NCI-H774 (cell line): ENCODE measurements at regions not wholly inside any gene's neighbourhood (a gene's known extent, or its start where the extent isn't known, plus 50 kb on each side); places are given as distances from the start of the nearest gene placed in this dataset.
A peak's percentile ranks its signal among the peaks of the same experiment; 100 is the strongest.
"Not testable (repeated sequence)": the region's sequence is repeated elsewhere in the genome, so short reads cannot be mapped to it uniquely, and the experiment has no call there.

Source experiments
- DNase-seq: peaks from one replicate; lab custom pipeline; 2025; lab: John Stamatoyannopoulos, UW

GRCh38 chr2:109720380-109721106 is 73.6 kb upstream of the RGPD5 start:
- no peak for DNase-seq

DNA sequence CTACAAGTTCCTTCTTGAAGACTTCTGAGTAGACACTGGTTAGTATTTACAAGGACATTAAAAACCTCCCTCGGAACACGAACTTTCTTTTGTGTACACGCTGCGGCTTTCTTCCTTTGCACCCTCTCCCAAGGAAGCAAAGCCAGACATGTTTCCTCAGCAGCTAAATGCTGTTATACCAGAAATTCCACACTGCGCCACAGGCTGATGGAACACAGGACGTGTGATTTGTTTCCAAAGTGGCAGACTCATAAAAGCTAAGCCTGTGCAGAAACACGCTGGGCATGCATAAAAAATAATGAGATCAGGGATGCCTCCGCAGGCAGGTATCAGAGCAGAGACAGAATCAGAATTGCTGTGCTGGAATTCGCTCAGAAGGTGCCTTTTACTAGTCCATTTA is 73.0 kb upstream of the RGPD5 start:
- no peak for DNase-seq

GRCh38 chr2:109721626-109722025 is 72.5 kb upstream of the RGPD5 start:
- DNase-seq, result no peak

GRCh38 chr2:109722026-109722425 is 72.1 kb upstream of the RGPD5 start:
- no peak for DNase-seq

DNA sequence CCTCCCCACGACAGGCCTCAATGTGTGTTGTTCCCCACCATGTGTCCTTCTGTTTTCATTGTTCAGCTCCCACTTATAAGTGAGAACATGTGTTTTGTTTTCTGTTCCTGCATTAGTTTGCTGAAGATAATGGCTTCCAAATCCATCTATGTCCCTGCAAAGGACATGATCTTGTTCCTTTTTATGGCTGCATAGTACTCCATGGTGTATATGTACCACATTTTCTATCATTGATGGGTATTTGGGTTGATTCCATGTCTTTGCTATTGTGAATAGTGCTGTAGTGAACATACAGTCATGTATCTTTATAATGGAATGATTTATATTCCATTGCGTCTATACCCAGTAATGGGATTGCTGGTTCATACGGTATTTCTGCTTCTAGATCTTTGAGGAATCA is 71.5 kb upstream of the RGPD5 start:
- DNase-seq, result not testable (repeated sequence)

DNA sequence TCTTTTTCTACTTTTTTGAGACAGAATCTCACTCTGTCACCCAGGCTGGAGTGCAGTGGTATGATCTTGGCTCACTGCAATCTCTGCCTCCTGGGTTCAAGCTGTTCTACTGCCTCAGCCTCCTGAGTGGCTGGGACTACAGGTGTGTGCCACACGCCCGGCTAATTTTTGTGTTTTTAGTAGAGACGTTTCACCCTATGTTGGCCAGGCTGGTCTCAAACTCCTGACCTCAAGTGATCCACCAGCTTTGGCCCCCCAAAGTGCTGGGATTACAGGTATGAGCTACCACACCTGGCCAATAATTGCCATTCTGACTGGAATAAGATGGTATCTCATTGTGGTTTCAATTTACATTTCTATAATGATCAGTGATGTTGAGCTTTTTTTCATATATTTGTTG is 71.0 kb upstream of the RGPD5 start:
- not testable (repeated sequence) for DNase-seq

DNA sequence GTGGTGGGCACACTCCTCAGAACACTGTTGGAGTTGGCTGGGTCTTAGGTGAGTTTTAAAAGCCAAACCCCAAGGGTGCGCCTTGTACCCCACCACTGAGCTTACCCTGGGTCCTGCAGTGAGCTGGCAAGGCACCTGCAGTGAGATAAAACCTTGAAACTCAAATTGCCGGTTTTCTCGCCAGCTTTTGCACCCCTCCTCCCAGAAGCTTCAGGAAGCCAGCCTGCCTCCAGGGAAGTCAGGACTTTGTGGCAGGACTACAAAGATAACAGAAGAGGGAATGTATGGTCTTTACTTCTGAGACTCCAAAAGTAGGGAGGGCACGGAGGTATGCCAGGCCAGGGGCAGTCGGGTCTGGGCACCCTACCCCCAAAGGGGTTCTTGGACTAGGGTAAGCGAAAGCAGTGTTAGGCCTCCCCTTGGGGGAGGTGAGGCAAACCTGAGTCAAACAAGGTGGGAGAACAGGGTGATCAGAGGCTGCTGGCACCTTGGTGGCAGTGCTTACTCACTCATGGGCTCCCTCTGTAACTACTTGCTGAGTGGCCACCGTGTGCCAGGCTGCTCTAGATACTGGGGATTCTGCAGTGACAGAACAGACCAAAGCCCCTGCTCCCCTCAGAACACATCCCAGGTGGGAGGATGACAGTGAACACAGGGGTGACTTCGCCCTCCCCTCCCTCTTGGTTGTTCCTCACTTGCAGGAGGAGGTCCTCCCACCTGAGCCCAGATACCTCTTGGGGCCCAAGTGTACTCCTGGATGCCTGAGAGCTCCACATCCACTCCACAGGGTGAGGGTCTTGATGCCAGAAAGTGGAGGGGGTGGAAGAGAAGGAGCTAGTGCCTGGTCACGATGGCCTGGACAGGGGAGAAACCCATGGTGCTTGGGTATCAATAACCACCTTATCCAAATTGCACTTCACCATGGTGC is 69.3 kb upstream of the RGPD5 start:
- DNase-seq, result no peak

DNA sequence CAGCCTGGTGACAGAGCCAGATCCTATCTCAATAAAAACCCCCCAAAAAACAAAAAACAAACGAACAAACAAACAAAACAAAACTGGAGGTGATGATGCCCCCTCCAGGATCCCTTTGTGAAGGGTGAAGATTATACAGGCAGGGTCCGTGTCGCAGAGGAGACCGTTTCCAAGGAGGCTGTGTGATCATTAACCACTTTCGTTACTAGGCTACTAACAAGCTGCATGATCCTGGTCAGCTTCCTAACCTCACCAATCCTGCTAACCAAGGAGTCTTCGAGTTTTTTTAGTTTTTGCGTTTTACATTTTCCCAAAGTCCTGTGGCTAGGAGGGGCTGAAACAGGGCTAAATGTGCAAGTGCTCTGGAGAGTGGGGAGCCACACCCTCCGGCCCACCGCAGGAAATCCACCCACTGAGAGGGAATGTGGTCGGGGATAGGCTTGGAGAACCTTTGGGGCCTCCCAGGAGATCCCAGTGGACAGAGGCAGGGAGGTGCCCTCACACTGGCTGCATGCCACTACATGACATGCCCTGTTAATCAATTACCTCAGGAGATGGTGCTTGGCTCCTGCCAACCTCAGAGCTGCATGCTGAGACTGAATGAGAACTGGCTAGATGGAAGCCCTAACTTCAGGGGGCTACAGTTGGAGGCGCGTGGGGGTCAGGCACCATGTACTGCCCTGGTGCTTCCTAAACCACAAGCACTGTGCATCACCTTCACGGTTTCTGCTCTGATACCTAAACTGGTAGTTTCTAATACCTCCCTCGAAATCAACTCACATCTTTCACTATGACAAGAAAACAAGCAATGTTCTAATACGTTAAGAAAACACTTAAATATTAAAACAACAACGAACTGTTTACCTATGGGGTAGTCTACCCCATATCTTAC is 67.5 kb upstream of the RGPD5 start:
- no peak for DNase-seq

DNA sequence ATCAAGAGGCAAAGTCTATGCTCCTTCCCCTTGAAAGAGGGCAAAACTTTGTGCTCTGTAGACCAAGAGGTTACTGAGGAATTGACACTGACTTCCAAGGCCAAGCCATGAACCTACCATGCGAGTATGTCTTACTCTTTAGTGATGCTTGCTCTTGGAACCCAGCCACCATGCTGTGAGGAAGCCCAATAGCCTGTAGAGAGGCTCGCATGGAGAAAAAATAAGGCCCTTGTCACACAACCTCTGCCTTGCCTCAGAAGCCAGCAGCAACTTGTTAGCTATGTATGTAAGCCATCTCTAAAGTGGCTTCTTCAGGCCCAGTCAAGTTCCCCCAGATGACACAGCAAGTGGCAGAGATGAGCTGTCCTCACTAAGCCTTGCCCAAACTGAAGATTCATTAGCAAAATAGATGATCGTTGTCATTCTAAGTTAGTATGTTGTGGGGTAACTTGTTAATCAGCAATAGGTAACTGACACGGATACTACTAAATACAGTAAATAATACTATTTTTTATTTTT is 66.1 kb upstream of the RGPD5 start:
- no peak for DNase-seq

DNA sequence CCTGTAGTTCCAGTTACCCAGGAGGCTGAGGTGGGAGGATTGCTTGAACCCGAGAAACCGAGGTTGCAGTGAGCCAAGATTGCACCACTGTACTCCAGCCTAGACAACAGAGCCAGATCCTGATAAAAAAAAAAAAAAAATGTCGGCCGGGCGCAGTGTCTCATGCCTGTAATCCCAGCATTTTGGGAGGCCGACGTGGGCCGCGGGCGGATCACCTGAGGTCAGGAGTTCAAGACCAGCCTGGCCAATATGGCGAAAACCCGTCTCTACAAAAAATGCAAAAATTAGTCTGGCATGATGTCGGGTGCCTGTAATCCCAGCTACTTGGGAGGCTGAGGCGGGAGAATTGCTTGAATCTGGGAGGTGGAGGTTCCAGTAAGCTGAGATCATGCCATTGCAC is 60.4 kb upstream of the RGPD5 start:
- not testable (repeated sequence) for DNase-seq

DNA sequence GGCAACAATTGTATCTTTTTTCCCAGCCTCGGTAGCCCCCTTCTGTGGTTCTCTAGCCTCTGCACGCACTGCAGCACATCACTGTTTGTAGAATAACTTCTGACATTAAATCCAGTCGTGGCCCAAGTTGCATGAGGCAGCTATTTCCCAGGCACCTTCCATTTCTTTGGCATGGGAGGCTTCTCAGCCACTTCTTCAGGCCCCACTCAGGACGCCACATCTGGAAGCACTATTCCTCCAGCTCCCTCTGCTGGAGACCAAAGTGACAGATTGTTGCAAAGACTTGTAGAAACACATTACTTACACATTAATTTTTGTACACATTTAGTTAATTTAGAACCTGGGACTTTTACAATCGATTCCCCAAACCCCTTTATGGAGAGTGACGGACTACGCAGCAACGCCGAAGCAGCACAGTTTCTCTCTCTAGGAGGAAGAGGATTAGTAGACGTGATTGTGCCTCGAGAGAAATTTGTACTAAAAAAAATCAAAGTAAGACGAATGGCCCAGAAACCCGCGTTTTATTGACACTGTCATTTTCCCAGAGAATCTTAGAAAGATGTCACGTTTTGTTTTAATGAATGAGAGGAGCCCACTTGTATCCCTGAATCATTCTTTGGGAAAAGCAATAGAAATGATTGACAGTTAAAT is 57.8 kb upstream of the RGPD5 start:
- peak; percentile 20 for DNase-seq
